Tibial nerve (tissue), 4 donors: ENCODE measurements at regions not wholly inside any gene's neighbourhood (a gene's known extent, or its start where the extent isn't known, plus 50 kb on each side); places are given as distances from the start of the nearest gene placed in this dataset.

Experiments
- CTCF ChIP-seq, 5 experiments: fragments of 200-600 bp in 3 of 5; fragments of 450-650 bp in 2 of 5; sonication (generic) in 3 of 5; IDR thresholded peaks; one replicate each; pipeline ENCODE4 v1.5.1; 2016 to 2019; ENCODE audit warnings: antibody characterized with exemption in 5 of 5, mild to moderate bottlenecking in 3 of 5, moderate library complexity in 2 of 5
- EP300 ChIP-seq, 2 donors: sonication (generic); formaldehyde crosslinking; IDR thresholded peaks; one replicate each; pipeline ENCODE4 v1.6.1; 2017; ENCODE audit warnings: antibody characterized with exemption in 2 of 2, mild to moderate bottlenecking in 1 of 2
- POLR2A ChIP-seq, 2 donors: fragments of 450-650 bp; IDR thresholded peaks; one replicate each; pipeline ENCODE4 v1.6.1; 2017; ENCODE audit warnings: antibody characterized with exemption in 2 of 2, mild to moderate bottlenecking in 2 of 2, moderate library complexity in 2 of 2

- TF ChIP-seq CTCF (IDR thresholded peaks at IDR 0.05) (no peak), POLR2A (IDR thresholded peaks at IDR 0.05) (no peak), EP300 (IDR thresholded peaks at IDR 0.05) (no peak)
Observed at GRCh38 chr7:79874797-79875196, 259.8 kb upstream of the GNAI1 start.
